ENCODE measurements at regions not wholly inside any gene's neighbourhood (a gene's known extent, or its start where the extent isn't known, plus 50 kb on each side); places are given as distances from the start of the nearest gene placed in this dataset.

DNA sequence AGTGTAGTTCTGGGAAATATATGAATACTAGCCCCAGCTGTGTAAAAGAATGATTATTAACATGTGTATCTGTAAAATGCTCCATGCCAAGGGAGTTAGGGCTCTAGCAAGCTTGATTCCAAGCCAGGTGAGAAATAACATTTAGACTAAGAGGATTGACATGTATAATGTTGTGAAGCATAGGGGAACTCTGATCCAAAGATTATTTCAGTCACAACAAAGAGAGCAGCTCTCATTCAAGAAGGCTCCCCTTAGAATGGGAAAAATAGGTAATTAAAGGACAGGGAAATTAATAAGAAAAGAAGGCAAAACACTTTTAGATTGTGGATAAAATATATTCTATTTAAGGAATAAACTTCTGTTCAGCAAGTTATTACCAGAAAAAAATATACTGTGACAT lies 347.3 kb upstream of the CDH7 start:
- FAIRE-seq, result no peak
- Histone ChIP-seq H3K4me1 (no peaks in the 10 kb centered on the region), H3K4me3 (no peak overlapping the region), H3K27ac (no peak overlapping the region), H3K4me2 (no peak overlapping the region), H3K9me3 (no peaks in the 10 kb centered on the region)
- no peak for DNase-seq (ENCODE audit: low read depth in 1 of 2, low spot score in 1 of 2)
- TF ChIP-seq FOSL2 (IDR thresholded peaks at IDR 0.05) (no peak), FOSL2 (CRISPR knock-in tag; IDR thresholded peaks at IDR 0.05) (no peak), JUN (IDR thresholded peaks at IDR 0.05) (no peak), PBX3 (IDR thresholded peaks at IDR 0.05) (no peak), GATA3 (IDR thresholded peaks at IDR 0.05; ENCODE audit: borderline replicate concordance) (no peak), POLR2A (IDR thresholded peaks at IDR 0.05; ENCODE audit: low read length) (no peak)
- TF ChIP-seq, protein P1, sequence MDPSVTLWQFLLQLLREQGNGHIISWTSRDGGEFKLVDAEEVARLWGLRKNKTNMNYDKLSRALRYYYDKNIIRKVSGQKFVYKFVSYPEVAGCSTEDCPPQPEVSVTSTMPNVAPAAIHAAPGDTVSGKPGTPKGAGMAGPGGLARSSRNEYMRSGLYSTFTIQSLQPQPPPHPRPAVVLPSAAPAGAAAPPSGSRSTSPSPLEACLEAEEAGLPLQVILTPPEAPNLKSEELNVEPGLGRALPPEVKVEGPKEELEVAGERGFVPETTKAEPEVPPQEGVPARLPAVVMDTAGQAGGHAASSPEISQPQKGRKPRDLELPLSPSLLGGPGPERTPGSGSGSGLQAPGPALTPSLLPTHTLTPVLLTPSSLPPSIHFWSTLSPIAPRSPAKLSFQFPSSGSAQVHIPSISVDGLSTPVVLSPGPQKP (IDR thresholded peaks at IDR 0.05; ENCODE audit: low read depth, low read length), result no peak
- ATAC-seq, result no peak
- POLR2A ChIA-PET, result no interaction called here
- CTCF ChIA-PET, result no interaction called here

DNA sequence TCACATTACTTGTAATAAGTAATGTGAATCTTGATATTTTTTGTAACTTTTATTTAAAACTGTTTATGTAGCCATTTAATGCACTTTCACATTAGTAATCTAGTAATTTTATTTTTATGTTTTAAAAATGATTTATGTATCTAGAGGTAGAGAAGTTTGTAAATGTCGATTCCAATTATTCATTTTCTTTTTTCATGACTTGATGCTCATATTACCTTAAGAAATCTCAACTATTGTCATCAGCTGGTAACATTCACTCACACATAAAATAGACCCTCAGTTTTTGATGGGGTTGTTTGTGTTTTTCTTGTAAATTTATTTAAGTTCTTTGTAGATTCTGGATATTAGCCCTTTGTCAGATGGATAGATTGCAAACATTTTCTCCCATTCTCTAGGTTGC lies 351.7 kb upstream of the CDH7 start:
- ATAC-seq, result no peak
- no peaks in the 10 kb centered on the region for H3K4me1 ChIP-seq
- no peak overlapping the region for H3K4me2 ChIP-seq
- ChIA-PET POLR2A (no interaction called here), CTCF (no interaction called here)
- H3K9me3 ChIP-seq, result no peaks in the 10 kb centered on the region
- 5% methylated on average over 1 of the region's 1 CpG for WGBS (ENCODE audit: missing lambda C conversion rate)
- no peak overlapping the region for H3K27ac ChIP-seq
- DNase-seq (ENCODE audit: low read depth in 1 of 2, low spot score in 1 of 2), result no peak
- TF ChIP-seq, protein P2, sequence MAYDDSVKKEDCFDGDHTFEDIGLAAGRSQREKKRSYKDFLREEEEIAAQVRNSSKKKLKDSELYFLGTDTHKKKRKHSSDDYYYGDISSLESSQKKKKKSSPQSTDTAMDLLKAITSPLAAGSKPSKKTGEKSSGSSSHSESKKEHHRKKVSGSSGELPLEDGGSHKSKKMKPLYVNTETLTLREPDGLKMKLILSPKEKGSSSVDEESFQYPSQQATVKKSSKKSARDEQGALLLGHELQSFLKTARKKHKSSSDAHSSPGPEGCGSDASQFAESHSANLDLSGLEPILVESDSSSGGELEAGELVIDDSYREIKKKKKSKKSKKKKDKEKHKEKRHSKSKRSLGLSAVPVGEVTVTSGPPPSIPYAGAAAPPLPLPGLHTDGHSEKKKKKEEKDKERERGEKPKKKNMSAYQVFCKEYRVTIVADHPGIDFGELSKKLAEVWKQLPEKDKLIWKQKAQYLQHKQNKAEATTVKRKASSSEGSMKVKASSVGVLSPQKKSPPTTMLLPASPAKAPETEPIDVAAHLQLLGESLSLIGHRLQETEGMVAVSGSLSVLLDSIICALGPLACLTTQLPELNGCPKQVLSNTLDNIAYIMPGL (CRISPR knock-in tag; IDR thresholded peaks at IDR 0.05; ENCODE audit: borderline replicate concordance), result no peak
- no peak for TF ChIP-seq TFCP2L1 (CRISPR knock-in tag; IDR thresholded peaks at IDR 0.05)
- no peak for TF ChIP-seq RFX5 (IDR thresholded peaks at IDR 0.05)
- TF ChIP-seq PHF8 (IDR thresholded peaks at IDR 0.05; ENCODE audit: borderline replicate concordance, low read depth), result no peak
- TF ChIP-seq SMC3 (IDR thresholded peaks at IDR 0.05), result no peak
- TF ChIP-seq RCOR1 (IDR thresholded peaks at IDR 0.05; ENCODE audit: low read depth, low read length), result no peak
- TF ChIP-seq ZNF302 (CRISPR knock-in tag; IDR thresholded peaks at IDR 0.05), result no peak
- TF ChIP-seq FOSL2 (IDR thresholded peaks at IDR 0.05), result no peak
- TF ChIP-seq FOSL2 (CRISPR knock-in tag; IDR thresholded peaks at IDR 0.05), result no peak
- FAIRE-seq, result no peak
- H3K4me3 ChIP-seq, result no peak overlapping the region

- ATAC-seq, result no peak
- no peak overlapping the region for H3K4me3 ChIP-seq
- H3K4me1 ChIP-seq, result no peaks in the 10 kb centered on the region
- CTCF ChIA-PET, result no interaction called here
- DNase-seq (ENCODE audit: low read depth in 1 of 2, low spot score in 1 of 2), result no peak
- FAIRE-seq, result no peak
- WGBS (ENCODE audit: missing lambda C conversion rate), result 16% methylated on average over 4 of the region's 4 CpGs
- POLR2A ChIA-PET, result no interaction called here
- no peaks in the 10 kb centered on the region for H3K9me3 ChIP-seq
- H3K27ac ChIP-seq, result no peak overlapping the region
- no peak overlapping the region for H3K4me2 ChIP-seq
- TF ChIP-seq EHF (CRISPR knock-in tag; IDR thresholded peaks at IDR 0.05), result no peak
- TF ChIP-seq MAFK (IDR thresholded peaks at IDR 0.05; ENCODE audit: partially characterized antibody), result no peak
- TF ChIP-seq CBX8 (IDR thresholded peaks at IDR 0.05), result no peak
- no peak for TF ChIP-seq CHD2 (IDR thresholded peaks at IDR 0.05; ENCODE audit: low read length, partially characterized antibody)
- no peak for TF ChIP-seq SREBF2 (IDR thresholded peaks at IDR 0.05)
- TF ChIP-seq RARB (CRISPR knock-in tag; IDR thresholded peaks at IDR 0.05), result no peak
- no peak for TF ChIP-seq HES2 (IDR thresholded peaks at IDR 0.05)
- no peak for TF ChIP-seq ZC3H11A (IDR thresholded peaks at IDR 0.05)
- no peak for TF ChIP-seq EP300 (IDR thresholded peaks at IDR 0.05)
- no peak for TF ChIP-seq FOSB (CRISPR knock-in tag; IDR thresholded peaks at IDR 0.05)
Observed at GRCh38 chr18:65398347-65399075, 352.3 kb upstream of the CDH7 start.
